Right ventricle myocardium inferior (tissue), 1 donor: ENCODE measurements at regions not wholly inside any gene's neighbourhood (a gene's known extent, or its start where the extent isn't known, plus 50 kb on each side); places are given as distances from the start of the nearest gene placed in this dataset.

ENCODE experiments used
- ATAC-seq: fragments of 200-7000 bp; cut with Tn5 transposase; one replicate; pipeline ENCODE4 v1.9.1; 2020; ENCODE audit warnings: mild to moderate bottlenecking, moderate library complexity
- DNase-seq: peaks from one replicate; pipeline ENCODE4 v3.0.0; 2021; ENCODE audit errors: missing footprints
- intact Hi-C: fragments of 100-400 bp; cut with DNase I; formaldehyde crosslinking; loops from one replicate; pipeline ENCODE4 v1.11.0; 2022
- donor health status: DM: no; HTN: yes; CAD: no; lungs with severe emphysema.

GRCh38 chr7:88386665-88387156, 80.0 kb upstream of the STEAP4 start:
- ATAC-seq (no peak), DNase-seq (no peak)
- intact Hi-C loops: no loop called here

- DNase-seq (no peak), ATAC-seq (no peak)
- intact Hi-C loops: no loop called here
Observed at GRCh38 chr7:88377434-88377833, 70.7 kb upstream of the STEAP4 start.

GRCh38 chr7:88368686-88369085, 62.0 kb upstream of the STEAP4 start:
- intact Hi-C loops: no loop called here
- no peak for DNase-seq
- ATAC-seq: no peak

DNA sequence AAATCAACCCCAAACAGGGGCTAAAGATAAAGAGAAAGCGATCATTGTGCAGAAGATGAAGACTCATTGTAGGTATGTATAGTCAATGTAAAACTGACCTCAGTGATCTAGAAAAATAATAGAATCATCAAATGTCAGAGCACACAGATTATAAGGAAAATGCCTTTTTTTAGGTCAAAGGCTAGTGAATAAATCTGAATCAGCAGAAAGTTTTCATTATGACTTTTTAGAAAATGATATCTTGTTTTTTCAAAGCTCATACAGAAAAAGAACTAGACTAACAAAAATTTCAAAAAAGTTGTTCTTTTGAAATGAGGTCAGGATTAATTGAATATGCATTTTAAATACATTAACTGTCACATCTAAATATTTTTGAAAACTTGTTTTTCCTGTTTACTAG, 60.2 kb upstream of the STEAP4 start:
- DNase-seq (no peak), ATAC-seq (no peak)
- intact Hi-C loops: no loop called here

- intact Hi-C loops: no loop called here
- DNase-seq (no peak), ATAC-seq (no peak)
Observed at GRCh38 chr7:88363869-88364268, 57.2 kb upstream of the STEAP4 start.

DNA sequence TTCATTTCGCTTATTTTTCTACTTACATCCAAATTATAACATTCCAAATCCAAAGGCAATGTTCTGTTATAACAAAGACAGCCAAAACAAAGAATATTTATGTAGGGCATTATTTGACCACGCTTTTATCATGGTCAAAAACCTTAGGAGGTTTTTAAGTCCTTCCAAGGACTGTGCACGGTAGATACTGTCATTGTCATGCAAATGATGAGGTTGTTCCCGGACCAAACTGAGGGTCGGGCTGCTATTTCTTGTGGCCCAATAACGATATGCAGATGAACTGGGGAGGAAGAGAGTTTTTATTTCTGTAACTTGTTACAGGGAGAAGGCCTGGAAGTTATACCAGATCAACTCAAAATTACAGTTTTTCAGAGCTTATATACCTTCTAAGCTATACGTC, 56.6 kb upstream of the STEAP4 start:
- intact Hi-C loops: no loop called here
- no peak for ATAC-seq
- no peak for DNase-seq

GRCh38 chr7:88361357-88361756, 54.7 kb upstream of the STEAP4 start:
- intact Hi-C loops: no loop called here
- ATAC-seq: no peak

GRCh38 chr7:88358881-88359280, 52.2 kb upstream of the STEAP4 start:
- DNase-seq (no peak), ATAC-seq (no peak)
- intact Hi-C loops: loop anchor here (5.0 kb wide), 1 partner anchor 47 kb away; no protein-coding TSS in a partner anchor

More at GRCh38 chr7:88361357-88361756, 54.7 kb upstream of the STEAP4 start:
- DNase-seq: no peak

DNA sequence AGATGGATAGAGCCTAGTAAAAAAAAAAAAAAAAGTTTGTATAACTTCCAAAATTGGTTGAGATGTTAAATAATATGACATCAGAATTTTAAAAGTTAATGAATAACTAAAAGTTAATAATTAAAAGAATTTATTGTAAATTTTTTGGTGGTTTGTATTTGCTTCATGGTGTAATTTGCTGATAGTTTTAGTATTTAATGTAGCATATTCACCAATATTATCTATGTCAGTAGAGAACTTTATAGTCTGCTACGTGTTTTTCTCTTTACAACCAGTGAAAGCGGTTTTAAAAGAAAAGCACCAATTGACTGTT, 51.8 kb upstream of the STEAP4 start:
- intact Hi-C loops: loop anchor here (5.0 kb wide), 1 partner anchor 46 kb away; no protein-coding TSS in a partner anchor
- DNase-seq: no peak
- ATAC-seq: no peak

DNA sequence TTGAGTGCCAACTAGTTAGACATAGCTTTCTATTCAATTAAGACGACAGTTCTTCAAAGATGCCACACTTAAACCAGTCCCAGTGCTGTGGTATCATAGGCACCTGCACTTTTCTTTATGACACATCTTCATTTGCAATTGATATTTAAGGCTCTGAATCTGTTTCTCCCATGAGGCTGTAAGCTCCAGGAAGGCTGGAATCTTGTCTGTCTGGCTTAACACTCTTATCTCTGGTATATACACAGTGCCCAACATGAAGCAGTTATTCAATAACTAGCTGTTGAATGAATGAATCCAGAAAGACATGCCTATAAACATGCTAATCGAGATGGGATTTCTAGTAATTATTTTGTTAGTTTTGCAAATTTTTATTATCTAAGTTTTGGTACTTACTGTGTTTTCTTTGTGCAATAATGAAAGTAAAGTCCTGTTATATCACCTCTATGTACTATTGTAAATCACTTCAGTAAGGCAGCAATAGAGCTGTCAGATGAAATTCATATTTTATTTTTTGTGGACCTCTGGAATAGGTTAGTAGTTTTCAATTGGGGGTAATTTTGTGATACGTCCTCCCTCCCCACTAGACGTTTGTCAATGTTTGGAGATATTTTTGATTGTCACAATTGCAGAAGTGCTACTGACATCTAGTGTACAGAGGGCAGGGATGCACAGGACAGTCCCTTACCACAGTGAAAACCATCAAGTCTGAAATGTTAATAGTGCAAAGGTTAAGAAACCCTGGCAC, 51.3 kb upstream of the STEAP4 start:
- ATAC-seq: peak; percentile 83
- intact Hi-C loops: loop anchor here (1.0 to 5.0 kb wide), 2 partner anchors 46 to 115 kb away; no protein-coding TSS in a partner anchor
- no peak for DNase-seq

DNA sequence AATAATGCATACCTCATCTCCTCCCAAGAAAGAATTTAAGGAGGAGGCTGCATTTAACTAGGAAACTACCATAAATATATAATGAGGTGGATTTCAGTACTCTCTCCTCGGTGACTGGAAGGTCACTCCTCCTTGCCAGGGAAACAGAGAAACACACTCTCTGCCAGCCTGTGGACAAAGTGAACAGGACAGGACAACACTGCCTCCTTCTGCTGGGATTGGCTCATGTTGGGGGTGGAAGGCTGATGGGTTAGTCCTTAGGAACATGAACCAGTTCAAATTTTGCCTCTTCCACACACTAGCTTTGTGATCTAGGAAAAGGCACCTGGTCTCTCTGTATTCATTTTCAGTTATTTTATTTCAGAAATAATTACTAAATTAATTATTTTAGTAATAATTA, 50.6 kb upstream of the STEAP4 start:
- intact Hi-C loops: loop anchor here (1.0 to 5.0 kb wide), 2 partner anchors 45 to 114 kb away; no protein-coding TSS in a partner anchor
- ATAC-seq (peak; percentile 84), DNase-seq (no peak)
